HG02884 (cell line): ENCODE measurements at regions not wholly inside any gene's neighbourhood (a gene's known extent, or its start where the extent isn't known, plus 50 kb on each side); places are given as distances from the start of the nearest gene placed in this dataset.

ENCODE experiments used
- ATAC-seq: cut with Tn5 transposase; IDR thresholded peaks from one replicate; pipeline ENCODE4 v1.9.1; 2021; ENCODE audit warnings: mild to moderate bottlenecking, moderate library complexity; ENCODE audit not compliant: unreplicated experiment

DNA sequence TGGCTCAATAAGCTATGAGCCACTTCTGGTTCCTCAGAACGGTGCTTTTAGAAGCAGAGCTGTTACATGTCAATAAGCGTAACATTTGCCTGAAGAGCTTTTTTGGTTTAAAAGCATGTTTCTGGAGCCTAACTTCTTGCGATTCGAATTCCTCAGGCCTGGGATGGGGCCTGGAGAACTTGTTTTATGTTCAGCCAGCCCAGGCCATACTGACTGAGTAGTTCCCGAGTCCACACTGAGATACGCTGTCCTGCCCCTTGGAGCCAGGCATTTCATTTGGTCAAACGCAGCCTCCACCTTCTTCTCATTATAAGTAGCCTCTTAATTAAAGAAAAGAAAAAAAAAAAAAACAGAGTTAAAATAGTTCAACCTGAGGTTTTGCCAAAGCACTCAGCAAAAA, 260.6 kb upstream of the ANKRD55 start:
- ATAC-seq = no peak

DNA sequence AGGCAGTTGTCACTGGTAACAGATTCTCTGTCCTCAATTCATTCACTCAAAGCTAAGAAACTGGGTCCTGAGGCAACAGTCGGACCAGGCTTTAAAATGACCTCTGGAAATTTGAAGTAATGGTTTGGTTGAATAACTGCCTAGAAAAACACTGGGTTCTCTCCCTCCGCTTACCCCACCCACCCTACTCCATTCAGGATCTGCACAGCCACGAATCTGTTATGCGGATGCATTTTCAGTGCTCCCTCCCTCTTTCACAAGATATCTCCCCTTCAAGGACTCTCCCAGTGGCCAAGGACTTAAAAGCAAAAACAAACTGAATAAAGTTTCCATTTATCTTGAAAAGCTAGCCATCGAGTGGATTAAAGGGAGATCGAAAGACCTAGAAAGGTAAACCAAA, 260.2 kb upstream of the ANKRD55 start:
- ATAC-seq = no peak

DNA sequence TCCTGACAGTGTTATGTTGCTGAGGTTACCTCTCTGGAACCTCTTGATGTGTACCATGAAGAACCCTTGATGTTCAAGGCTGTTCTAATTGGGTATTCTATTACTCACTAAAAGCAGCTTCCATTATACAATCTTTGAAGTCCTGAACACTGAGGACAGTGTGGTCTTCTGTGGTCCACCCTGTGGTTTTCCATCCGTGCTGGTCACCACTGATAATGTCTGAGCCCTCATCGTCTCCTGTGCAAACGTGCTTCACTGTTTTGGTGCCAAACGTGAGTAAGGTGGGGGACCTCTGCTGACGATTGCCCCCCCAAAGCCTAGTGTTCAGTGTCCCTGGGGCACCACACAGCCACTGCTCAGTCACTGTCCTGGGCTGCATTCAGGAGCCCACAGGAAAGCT, 259.7 kb upstream of the ANKRD55 start:
- ATAC-seq = no peak

DNA sequence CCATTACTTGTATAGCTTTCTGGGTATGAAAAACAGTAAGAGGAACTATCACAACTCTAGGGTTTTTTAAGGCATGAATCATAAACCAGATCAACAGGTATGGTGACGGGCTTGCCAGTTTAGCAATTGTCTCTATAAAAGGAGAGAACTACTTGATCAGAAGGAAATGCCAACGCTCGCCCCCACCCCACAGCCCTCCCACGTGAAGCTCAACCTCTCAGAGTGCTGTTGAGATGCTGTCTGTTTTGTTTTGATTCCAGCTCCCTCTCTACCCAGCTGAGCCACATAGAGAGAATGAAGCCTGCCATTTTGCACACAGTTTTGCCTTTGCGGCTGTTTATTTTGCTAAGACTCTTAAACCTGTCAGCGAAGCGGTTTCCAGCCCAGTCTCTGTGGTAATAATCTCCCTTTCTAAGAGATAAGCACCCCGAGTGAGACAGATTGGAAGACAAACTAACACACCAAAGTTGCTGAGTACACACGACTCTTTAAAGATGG, 257.9 kb upstream of the ANKRD55 start:
- ATAC-seq = no peak

DNA sequence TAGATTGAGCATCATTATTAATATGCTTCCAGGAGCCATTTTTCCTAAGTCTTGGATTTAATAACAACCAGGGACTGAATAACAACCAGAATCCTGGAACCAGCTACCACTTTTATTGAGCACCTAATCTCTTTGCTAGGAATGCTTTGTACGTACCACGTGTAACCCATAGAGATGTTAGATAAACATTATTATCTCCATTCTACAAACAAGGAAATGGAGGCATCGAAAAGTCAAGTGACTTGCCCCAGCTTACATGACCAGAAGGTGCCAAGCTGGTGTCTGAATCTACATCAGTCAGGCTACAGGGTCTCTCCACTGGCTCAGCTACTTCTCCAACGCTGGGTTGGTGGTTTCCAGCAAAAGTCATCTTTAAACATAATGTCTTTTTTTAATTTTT, 256.1 kb upstream of the ANKRD55 start:
- ATAC-seq = no peak

DNA sequence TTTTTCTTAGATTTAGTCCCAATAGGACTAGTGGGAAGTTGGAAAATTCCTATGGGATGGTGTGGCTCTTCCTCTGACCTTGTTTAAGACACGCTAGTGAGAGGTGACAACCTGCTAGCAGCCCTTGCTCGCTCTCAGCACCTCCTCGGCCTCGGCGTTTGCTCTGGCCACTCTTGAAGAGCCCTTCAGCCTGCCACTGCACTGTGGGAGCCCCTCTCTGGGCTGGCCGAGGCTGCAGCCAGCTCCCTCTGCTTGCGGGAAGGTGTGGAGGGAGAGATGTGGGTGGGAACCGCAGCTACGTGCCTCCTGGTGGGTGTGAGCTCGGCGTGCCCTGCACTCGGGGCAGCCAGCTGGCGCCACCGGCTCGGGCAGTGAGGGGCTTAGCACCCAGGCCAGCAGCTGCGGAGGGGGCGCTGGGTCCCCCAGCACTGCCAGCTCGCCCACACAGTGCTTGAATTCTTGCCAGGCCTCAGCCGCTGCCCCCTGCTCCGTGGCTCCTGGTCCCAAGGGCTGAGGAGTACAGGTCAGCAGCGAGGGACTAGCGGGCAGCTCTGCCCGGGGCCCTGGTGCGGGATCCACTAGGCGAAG, 254.5 kb upstream of the ANKRD55 start:
- no peak for ATAC-seq

DNA sequence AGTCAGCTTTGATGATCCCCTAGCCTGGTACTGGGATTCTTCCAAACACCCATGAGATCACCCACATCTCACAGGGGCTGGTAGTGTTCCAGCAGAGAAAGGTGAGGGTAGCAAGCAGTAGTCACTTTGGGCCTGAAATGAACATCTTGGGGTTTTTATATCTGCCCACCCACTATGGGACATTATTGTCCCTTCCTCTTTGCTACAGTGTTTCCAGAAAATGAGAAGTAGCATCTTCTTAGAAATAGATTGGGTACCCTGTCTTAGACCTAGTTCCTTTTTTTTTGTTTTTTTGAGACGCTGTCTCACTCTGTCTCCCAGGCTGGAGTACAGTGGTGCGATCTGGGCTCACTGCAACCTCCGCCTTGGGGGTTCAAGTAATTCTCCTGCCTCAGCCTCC, 249.2 kb upstream of the ANKRD55 start:
- ATAC-seq = no peak

DNA sequence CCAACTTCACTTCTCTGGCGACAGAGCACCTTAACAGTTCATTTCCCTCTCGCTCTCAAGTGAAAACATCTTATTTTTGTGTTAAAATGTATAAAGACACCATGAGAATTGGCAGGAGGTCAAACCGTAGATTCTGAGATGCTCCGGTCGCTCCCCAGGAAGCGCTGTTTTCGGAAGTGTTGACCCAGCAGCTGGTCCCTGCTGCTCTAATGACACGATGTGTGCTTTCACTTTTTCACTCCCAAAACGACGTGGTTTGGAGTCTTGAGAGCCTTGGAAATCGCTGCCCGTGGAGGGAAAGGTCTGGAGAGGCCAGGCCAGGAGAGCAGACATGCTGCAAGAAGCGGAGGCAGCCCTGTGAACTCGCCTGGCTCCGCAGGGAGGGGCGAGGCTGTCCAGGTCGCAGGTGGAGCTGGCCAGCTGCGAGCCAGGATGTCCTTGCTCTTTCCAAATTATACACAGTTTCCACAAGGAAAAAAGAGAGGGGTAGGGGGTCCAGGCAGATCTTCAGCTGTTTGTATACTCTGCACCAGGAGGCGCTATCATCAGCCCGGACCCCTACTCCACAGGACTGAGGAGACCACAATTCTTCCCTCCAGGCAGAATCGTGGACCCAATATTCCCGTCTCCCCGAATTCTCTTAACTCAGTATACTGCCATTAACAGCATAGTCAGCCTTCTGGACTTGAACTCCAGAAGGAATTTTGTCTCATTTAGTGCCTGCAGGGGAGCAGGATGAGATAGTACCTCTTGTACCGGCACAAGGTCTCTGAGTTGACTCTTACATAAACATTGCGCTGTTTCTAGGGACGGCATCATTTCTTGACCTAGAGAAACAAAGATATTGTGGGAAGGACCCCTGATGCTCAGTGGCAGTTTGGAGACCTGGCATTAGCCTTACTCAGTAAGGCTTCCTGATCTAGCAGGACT, 248.6 kb upstream of the ANKRD55 start:
- ATAC-seq = no peak

DNA sequence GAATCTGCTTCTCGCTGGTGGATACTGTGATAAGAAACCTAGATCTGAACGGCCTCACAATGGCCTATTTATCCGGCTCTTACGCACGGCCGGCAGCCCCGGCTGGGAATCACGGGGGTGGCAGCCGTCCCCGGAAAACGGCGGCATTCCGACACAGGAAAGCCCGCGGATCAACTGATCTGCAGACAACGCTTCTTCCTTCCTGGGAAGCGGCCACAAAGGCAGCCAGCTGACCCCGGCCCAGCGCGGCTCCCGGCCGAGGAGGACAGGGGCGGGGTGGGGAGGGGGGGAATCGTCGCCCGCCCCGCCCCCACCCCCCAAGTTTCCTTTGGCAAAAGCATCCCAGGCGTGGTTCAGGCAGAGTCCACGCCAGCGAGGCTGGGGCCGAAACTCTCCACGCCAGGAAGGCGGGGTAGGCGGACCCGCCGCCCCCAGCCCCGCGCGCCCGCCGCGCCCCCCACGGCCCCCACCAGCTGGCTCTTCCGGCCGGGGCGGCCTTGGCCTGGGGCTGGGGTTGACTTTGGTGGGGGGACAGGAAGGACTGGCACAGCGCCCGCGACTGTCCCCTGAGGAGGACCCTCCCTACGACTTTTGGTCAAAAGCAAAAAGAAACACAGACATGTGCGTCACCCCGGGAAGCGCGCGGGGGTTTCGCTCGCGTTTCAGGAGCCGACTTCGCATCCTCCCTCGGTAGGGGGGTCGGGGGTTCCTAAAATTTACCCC, 247.7 kb upstream of the ANKRD55 start:
- ATAC-seq = peak; percentile 10

DNA sequence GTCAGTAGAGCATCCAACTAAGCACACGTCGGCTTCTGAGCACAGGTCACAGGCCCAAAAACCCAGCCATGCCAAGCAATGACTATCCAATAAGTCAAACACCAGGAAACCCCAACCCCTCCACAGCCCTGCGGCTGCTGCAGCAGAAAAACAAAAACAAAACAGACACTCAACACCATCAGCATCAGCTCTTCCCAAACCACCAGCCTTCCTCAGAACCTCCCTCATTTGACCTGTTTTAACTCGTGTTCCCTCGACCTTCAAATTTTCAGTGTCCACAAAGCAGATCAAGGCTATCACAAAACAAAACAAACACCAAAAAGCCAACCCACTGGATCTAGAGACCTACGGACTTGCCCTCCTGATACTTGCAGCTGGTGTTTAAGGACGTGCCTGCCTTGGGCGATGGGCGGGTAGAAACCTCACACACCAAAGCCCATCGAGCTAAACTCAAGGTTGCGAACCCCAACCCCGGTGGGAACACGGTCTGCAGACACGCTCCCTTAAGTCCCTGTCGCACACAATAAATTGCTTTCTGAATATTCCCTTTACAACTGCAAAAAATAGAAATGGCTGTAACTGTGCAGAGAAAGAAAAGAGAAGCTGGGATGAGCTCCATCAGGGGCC, 247.1 kb upstream of the ANKRD55 start:
- peak; percentile 27 for ATAC-seq

DNA sequence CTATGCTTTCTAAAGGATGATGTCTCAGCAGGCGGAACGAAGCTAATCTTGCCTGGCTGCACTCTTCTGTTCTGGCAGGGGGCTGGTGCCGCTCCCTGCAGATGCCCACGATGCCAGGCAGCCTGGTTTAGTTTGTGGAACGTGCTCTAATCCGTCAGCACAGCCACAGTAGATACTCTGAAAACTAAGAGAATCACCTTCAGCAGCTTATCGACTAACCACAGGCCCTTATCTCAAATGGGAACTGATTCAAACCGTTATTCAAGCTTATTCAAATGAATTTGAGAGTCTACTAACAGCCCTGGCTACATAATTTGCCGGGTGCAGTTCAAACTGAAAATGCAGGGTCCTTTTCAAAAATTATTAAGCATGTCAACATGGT, 246.6 kb upstream of the ANKRD55 start:
- ATAC-seq = peak; percentile 56

DNA sequence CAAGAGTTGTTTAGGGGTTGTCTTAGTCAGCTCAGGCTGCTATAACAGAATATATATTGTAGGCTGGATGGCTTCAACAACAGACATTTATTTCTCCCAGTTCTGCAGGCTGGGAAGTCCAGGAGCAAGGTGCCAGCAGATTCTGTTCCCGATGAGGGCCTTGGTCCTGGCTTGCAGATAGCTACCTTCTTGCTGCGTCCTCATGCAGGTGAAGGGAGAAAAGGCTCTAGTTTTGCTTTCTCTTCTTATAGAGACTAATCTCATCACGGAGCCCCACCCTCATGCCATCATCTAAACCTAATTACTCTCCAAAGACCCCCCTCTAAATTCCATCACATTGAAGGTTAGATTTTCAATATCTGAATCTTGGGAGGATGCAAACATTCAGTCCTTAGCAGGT, 246.0 kb upstream of the ANKRD55 start:
- ATAC-seq = no peak

DNA sequence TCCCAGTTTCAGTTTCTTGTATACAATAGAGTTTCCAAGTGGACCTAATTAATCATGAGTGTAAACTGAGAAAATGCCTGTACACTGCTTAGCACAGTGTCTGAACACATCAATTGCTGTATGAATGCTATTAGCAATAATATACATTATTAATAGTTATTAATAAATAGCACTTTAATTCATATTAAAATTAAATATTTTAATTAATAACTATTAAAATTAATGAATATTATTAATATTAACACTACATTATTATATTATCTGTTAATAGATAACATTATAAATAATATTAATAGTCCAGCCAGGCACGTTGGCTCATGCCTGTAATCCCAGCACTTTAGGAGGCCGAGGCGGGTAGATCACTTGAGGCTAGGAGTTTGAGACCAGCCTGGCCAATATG, 244.9 kb upstream of the ANKRD55 start:
- ATAC-seq = no peak

DNA sequence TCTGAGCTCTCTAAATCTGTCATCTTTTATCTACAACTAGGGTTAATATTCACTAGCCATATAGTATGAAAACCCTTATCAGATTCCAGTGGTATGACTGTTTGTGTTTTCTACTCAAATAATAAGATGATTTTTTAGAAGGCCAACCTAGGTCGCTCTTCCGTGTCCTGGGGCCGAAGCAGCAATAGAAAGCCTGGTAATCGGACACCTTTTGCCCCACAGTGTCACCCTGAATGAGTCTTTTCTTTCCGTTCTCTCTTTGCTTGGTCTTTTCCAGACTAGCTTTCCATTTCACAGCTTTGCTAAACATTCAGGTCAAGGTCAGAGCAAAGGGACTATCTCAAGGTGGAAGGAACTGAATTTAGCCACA, 243.3 kb upstream of the ANKRD55 start:
- ATAC-seq = no peak

DNA sequence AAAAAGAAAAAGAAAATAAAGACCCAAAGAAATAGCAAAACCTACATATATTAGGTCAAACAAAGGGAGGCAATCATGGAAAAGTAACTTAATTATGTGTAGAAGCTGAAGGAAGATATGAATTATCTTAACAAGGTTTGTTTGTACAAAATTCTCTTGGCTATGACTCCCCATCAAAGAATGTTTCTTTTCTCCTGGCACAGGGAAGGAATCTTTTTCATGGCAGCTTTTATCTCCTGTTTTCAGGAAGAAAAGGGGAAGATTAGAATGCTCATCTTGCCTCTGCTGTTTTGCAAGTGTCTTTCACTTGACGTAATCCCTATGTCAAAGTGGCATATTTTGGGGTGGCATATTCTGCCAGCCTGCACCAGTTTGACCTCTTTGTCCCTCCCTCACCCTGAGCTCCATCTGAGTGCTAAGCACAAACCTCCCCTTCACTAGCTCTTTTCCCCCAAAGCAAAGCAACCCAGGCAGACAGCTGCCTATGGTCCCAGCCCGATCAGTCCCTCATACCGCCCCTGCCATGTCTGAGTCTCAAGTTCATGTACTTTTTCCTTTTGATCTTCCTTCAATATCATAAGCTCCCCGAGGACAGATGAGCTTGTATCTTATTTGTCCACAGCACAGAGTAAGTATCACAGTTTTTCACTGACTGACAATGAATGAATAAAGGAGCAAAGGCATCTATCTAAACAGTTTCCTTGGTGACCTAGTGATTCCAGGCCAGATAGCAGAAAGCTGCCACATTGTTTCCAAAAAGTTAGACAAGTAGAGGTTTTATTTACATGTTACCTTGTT, 242.8 kb upstream of the ANKRD55 start:
- no peak for ATAC-seq

DNA sequence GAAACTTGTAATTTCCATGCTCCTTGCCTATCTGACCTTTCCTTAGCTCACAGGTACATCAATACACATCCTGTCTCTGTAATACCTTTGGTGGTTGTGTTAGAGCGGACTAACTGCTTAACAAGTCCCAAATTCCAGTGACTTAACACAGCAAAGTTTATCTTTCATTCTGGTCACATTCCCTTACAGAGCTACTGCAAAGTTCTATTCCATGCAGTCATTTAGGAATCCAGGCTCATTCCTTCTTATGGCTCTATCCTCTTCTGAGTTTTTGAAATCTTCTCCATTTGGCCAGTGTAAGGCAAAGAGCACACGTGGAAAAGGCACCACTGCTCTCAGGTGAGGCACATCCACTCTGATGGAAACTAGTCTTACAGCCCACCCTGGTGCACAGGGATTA, 238.6 kb upstream of the ANKRD55 start:
- ATAC-seq = no peak

DNA sequence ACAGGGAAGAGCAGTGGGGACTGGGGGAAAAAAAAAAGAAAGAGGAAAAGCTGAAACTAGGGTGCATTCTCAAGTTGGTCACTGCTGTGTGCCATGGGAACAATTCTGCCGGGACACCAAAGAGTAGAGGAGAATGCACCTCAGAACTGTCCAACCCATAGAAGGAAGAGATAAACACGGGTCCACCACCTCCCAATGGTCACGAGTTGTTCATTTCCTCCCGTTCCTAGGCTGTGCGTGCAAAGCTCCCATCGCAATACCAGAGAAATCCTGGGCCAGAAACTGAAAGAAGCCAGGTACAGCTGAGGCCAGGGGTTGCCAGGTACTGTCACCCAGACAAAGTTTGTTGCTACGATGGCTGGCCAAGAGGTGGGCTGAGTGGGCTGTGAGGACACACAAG, 236.9 kb upstream of the ANKRD55 start:
- ATAC-seq = no peak

DNA sequence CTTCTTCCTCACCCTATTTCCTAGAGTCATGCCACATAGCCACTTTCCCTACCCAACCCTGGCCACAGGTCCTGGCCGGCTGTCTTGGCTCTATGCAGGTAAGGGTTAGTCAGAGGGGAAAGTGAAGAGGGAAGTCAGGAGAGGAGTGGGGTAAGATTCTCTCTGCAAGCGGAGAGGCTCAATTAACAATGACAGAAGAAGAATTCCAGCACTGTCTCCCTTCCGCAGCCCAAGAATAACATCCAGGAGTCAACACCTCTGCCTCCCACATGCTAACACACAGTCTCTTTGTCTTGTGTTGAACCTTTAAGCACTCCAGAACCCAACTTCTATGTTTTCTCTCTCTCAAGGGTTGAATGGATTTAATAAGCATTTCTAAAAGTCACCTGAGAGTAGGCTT, 235.1 kb upstream of the ANKRD55 start:
- ATAC-seq = no peak

DNA sequence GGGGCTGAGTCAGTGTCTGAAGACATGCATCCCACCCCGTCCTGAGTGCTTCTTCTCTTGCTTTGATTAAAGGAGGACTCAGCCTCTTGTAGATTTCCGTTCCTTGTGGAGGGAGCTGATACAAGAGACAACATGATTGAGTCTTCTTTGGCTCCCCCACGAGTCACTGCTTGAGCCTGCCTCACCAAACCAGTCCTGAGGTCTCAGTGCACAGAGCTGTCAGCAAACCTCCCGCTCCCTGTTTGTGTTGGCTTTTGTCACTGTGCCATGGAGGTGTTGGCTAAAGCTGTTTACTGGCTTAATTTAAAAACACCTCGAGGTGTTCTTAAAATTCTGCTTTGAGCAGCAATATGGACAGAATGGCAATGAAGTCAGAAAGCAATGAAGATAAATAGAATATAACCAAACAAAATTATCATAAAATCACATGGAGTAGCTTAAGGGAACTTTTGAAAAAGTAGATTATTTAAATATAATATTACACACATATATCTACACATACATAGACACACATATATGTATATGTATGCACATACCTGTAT, 234.1 kb upstream of the ANKRD55 start:
- ATAC-seq = no peak

DNA sequence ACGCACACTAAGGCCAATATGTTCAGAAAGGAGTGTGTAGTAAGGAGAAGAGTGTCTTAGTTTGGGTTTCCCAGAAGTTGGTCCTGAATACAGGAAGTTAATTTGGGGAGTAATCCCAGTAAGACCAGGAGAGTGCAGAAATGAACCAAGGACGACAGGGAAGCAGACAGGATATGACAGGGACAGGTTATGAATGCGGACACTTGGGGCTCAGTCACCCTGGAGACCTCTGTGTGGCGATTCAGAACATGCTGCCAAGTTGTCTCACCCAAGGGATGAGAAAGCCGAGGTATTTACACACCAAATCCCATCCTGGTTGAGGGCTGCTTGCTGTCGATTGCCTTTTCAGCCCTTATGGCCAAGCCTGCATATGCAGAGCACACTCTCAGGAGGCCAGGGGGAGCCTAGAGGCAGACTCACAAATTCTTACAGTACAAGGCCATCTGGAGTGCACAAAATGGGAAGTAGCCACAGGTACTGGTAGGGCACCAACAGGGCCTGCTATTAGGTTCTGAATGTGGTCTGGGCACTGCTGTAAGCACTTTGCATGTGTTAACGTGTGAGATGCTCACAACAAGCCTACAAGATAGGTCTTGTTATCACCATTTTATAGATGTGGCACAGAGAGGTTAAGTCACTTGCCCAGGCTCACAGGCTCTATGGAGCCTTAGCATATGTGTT, 233.1 kb upstream of the ANKRD55 start:
- ATAC-seq = no peak
